ENCODE measurements at regions not wholly inside any gene's neighbourhood (a gene's known extent, or its start where the extent isn't known, plus 50 kb on each side); places are given as distances from the start of the nearest gene placed in this dataset.

- Histone ChIP-seq H3K27ac (no peak overlapping the region), H3K27me3 (no peaks in the 10 kb centered on the region), H3K9me3 (no peaks in the 10 kb centered on the region), H3K4me1 (no peaks in the 10 kb centered on the region), H3K36me3 (no peaks in the 10 kb centered on the region), H3K4me3 (no peak overlapping the region)
- 82 to 91% methylated on average over 3 of the region's 3 CpGs for WGBS, 2 donors
- DNase-seq: no peak
- TF ChIP-seq, protein P1, sequence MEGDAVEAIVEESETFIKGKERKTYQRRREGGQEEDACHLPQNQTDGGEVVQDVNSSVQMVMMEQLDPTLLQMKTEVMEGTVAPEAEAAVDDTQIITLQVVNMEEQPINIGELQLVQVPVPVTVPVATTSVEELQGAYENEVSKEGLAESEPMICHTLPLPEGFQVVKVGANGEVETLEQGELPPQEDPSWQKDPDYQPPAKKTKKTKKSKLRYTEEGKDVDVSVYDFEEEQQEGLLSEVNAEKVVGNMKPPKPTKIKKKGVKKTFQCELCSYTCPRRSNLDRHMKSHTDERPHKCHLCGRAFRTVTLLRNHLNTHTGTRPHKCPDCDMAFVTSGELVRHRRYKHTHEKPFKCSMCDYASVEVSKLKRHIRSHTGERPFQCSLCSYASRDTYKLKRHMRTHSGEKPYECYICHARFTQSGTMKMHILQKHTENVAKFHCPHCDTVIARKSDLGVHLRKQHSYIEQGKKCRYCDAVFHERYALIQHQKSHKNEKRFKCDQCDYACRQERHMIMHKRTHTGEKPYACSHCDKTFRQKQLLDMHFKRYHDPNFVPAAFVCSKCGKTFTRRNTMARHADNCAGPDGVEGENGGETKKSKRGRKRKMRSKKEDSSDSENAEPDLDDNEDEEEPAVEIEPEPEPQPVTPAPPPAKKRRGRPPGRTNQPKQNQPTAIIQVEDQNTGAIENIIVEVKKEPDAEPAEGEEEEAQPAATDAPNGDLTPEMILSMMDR (IDR thresholded peaks at IDR 0.05): no peak
- TF ChIP-seq EP300 (IDR thresholded peaks at IDR 0.05) (no peak), POLR2AphosphoS5 (IDR thresholded peaks at IDR 0.05) (no peak), POLR2A (IDR thresholded peaks at IDR 0.05) (no peak)
- no peak for ATAC-seq (ENCODE audit: low FRiP score in 2 of 2)
Observed at GRCh38 chr21:36626791-36627190, 72.1 kb upstream of the SIM2 start.

- no peak for ATAC-seq (ENCODE audit: low FRiP score in 2 of 2)
- TF ChIP-seq, protein P1 (IDR thresholded peaks at IDR 0.05): no peak
- TF ChIP-seq POLR2A (IDR thresholded peaks at IDR 0.05) (no peak), EP300 (IDR thresholded peaks at IDR 0.05) (no peak), POLR2AphosphoS5 (IDR thresholded peaks at IDR 0.05) (no peak)
- WGBS, 2 donors: 81 to 88% methylated on average over 5 of the region's 5 CpGs
Observed at GRCh38 chr21:36627242-36627641, 71.7 kb upstream of the SIM2 start.

GRCh38 chr21:36628106-36628505, 70.8 kb upstream of the SIM2 start:
- no peak overlapping the region for H3K27ac ChIP-seq
- H3K36me3 ChIP-seq: no peaks in the 10 kb centered on the region
- TF ChIP-seq POLR2AphosphoS5 (IDR thresholded peaks at IDR 0.05) (no peak), POLR2A (IDR thresholded peaks at IDR 0.05) (no peak), EP300 (IDR thresholded peaks at IDR 0.05) (no peak)
- TF ChIP-seq, protein P1 (IDR thresholded peaks at IDR 0.05): no peak
- ATAC-seq (ENCODE audit: low FRiP score in 2 of 2) (no peak), DNase-seq (no peak)
- no peaks in the 10 kb centered on the region for H3K9me3 ChIP-seq
- no peaks in the 10 kb centered on the region for H3K27me3 ChIP-seq
- no peak overlapping the region for H3K4me3 ChIP-seq
- H3K4me1 ChIP-seq: no peaks in the 10 kb centered on the region
- 76 to 82% methylated on average over 9 of the region's 9 CpGs for WGBS, 2 donors

More at GRCh38 chr21:36627242-36627641, 71.7 kb upstream of the SIM2 start:
- DNase-seq: no peak
- Histone ChIP-seq H3K36me3 (no peaks in the 10 kb centered on the region), H3K27ac (no peak overlapping the region), H3K4me1 (no peaks in the 10 kb centered on the region), H3K27me3 (no peaks in the 10 kb centered on the region), H3K9me3 (no peaks in the 10 kb centered on the region), H3K4me3 (no peak overlapping the region)

GRCh38 chr21:36628761-36629460, 70.0 kb upstream of the SIM2 start:
- ATAC-seq (ENCODE audit: low FRiP score in 2 of 2) (no peak), DNase-seq (no peak)
- no peaks in the 10 kb centered on the region for H3K36me3 ChIP-seq
- no peaks in the 10 kb centered on the region for H3K9me3 ChIP-seq
- TF ChIP-seq, protein P1 (IDR thresholded peaks at IDR 0.05): no peak
- TF ChIP-seq POLR2AphosphoS5 (IDR thresholded peaks at IDR 0.05): no peak
- TF ChIP-seq POLR2A (IDR thresholded peaks at IDR 0.05): no peak
- no peak for TF ChIP-seq EP300 (IDR thresholded peaks at IDR 0.05)
- 76 to 84% methylated on average over 13 of the region's 13 CpGs for WGBS, 2 donors
- no peaks in the 10 kb centered on the region for H3K4me1 ChIP-seq
- H3K27me3 ChIP-seq: no peaks in the 10 kb centered on the region
- no peak overlapping the region for H3K4me3 ChIP-seq
- no peak overlapping the region for H3K27ac ChIP-seq

Measured in upper lobe of left lung (tissue), 6 donors.